CD4-positive, CD25-positive, alpha-beta regulatory T cell (primary cell): ENCODE measurements at regions not wholly inside any gene's neighbourhood (a gene's known extent, or its start where the extent isn't known, plus 50 kb on each side); places are given as distances from the start of the nearest gene placed in this dataset.

ENCODE experiments used
- ATAC-seq, 2 donors: fragments of 150-1000 bp; cut with Tn5 transposase; one replicate each; pipeline ENCODE4 v1.10.0; 2021; ENCODE audit warnings: low read depth in 2 of 2, moderate number of reproducible peaks in 2 of 2, moderate library complexity in 1 of 2
- DNase-seq, 3 donors: peaks; one replicate each; pipeline versions ENCODE4 v3.0.0 to v3.0.0-alpha.2; 2012 to 2022; ENCODE audit warnings: mixed read lengths in 1 of 3
- H3K27ac ChIP-seq: one replicate; pipeline ENCODE4 v1.7.0; 2013; ENCODE audit warnings: mild to moderate bottlenecking, low read length; ENCODE audit not compliant: insufficient read depth, poor library complexity, severe bottlenecking
- H3K27me3 ChIP-seq: one replicate; pipeline ENCODE4 v1.7.0; 2013; ENCODE audit warnings: low read length; ENCODE audit not compliant: control insufficient read depth, insufficient read depth
- H3K36me3 ChIP-seq: one replicate; pipeline ENCODE4 v1.7.0; 2013; ENCODE audit warnings: mild to moderate bottlenecking, low read length, moderate library complexity; ENCODE audit not compliant: control insufficient read depth, insufficient read depth
- H3K4me1 ChIP-seq: 2 replicates; pipeline ENCODE4 v1.7.0; 2013; ENCODE audit warnings: mild to moderate bottlenecking, low read length; ENCODE audit not compliant: insufficient read depth, control insufficient read depth, poor library complexity, severe bottlenecking
- H3K4me3 ChIP-seq: one replicate; pipeline ENCODE4 v1.7.0; 2013; ENCODE audit warnings: low read depth, mild to moderate bottlenecking, low read length, moderate library complexity
- H3K9me3 ChIP-seq, 2 experiments: 1 replicate in 1 of 2; 2 replicates in 1 of 2; pipeline ENCODE4 v1.7.0; 2013; ENCODE audit warnings: low read length in 2 of 2, mild to moderate bottlenecking in 1 of 2, moderate library complexity in 1 of 2; ENCODE audit not compliant: control insufficient read depth in 2 of 2
- H3K27ac Mint-ChIP-seq, 3 donors: one replicate each; pipeline ENCODE4 v1.8.0; 2020 to 2022; ENCODE audit warnings: mild to moderate bottlenecking in 3 of 3, mixed read lengths in 3 of 3, moderate library complexity in 2 of 3
- H3K27me3 Mint-ChIP-seq: one replicate; pipeline ENCODE4 v1.8.0; 2022; ENCODE audit warnings: mild to moderate bottlenecking, mixed read lengths
- H3K36me3 Mint-ChIP-seq: one replicate; pipeline ENCODE4 v1.8.0; 2020; ENCODE audit warnings: mixed read lengths
- H3K4me1 Mint-ChIP-seq, 4 donors: one replicate each; pipeline ENCODE4 v1.8.0; 2020 to 2022; ENCODE audit warnings: mixed read lengths in 4 of 4, mild to moderate bottlenecking in 1 of 4
- H3K4me3 Mint-ChIP-seq, 4 donors: one replicate each; pipeline ENCODE4 v1.8.0; 2020 to 2022; ENCODE audit warnings: mild to moderate bottlenecking in 4 of 4, mixed read lengths in 4 of 4, moderate library complexity in 3 of 4
- H3K9me3 Mint-ChIP-seq, 7 donors: one replicate each; pipeline ENCODE4 v1.8.0; 2020 to 2022; ENCODE audit warnings: mixed read lengths in 7 of 7, mild to moderate bottlenecking in 3 of 7, moderate library complexity in 2 of 7

DNA sequence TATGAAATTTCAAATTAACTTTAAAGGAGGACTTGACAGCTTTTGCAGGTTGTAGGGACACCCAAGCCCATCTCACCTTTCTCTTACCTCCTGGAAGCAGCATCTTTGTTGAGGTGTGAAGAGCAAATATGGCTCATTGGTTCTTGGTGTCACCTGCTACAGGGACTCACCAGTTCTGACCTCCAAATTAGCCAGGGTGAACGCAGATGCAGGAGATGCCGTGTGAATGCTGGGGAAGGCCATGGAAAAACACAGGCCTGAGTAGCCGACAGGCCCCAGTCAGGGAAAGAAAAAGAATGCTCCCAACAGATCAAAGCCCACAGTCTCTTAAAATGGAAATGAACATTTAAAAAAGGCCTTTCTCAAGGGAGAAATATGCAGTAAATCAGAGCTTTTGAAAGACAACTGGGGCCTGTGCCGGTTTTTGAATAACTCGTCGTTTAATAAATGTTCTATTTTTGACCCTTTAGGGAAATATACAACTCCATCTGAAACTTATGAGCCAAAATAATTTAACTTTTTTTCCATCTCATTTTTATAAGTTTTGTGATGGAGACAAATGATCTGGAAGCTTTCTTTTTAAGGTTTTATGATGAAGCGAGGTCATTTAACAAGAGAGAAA is 167.5 kb downstream of the CD83 start:
- DNase-seq (no peak), ATAC-seq (no peak)
- Mint-ChIP-seq H3K4me1 (peaks cover 0 to 7% (median 0%) of the 10 kb centered on the region in 4 donors), H3K36me3 (no peaks in the 10 kb centered on the region), H3K4me3 (no peak overlapping the region), H3K27ac (no peak overlapping the region), H3K9me3 (peaks cover 0 to 10% (median 0%) of the 10 kb centered on the region in 7 donors), H3K27me3 (no peaks in the 10 kb centered on the region)
- H3K36me3 ChIP-seq, result no peaks in the 10 kb centered on the region
- no peaks in the 10 kb centered on the region for H3K4me1 ChIP-seq
- no peak overlapping the region for H3K27ac ChIP-seq
- H3K9me3 ChIP-seq, result peaks cover 0 to 4% of the 10 kb centered on the region in 2 experiments
- H3K27me3 ChIP-seq, result no peaks in the 10 kb centered on the region
- H3K4me3 ChIP-seq, result no peak overlapping the region

DNA sequence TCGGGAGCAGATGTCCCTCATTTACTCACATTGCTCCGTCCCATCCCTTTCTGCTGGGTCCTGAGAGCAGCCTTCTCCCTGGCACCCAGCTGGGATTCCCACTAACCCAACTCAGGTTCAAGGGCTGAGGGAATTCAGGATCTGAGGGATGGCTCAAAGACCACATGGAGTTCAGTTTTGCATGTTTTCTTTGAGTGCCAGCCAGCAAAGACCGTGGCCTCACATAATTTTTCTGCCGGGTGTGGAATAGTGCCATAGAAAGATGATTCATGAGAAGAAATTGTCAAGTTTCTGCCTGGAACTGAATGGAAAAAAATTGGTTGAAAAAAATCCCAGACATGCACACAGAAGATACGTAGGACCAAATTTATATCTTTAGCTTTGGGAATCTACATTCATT is 168.6 kb downstream of the CD83 start:
- ATAC-seq, result no peak
- peaks cover 5% of the 10 kb centered on the region for H3K27me3 Mint-ChIP-seq
- no peak for DNase-seq
- H3K4me3 ChIP-seq, result no peak overlapping the region
- H3K36me3 ChIP-seq, result no peaks in the 10 kb centered on the region
- H3K27ac Mint-ChIP-seq, result no peak overlapping the region
- no peak overlapping the region for H3K27ac ChIP-seq
- H3K9me3 Mint-ChIP-seq, result peaks cover 0 to 4% (median 0%) of the 10 kb centered on the region in 7 donors
- no peaks in the 10 kb centered on the region for H3K27me3 ChIP-seq
- H3K4me1 Mint-ChIP-seq, result peaks cover 0 to 12% (median 0%) of the 10 kb centered on the region in 4 donors
- no peaks in the 10 kb centered on the region for H3K4me1 ChIP-seq
- no peaks in the 10 kb centered on the region for H3K9me3 ChIP-seq
- H3K4me3 Mint-ChIP-seq, result no peak overlapping the region
- H3K36me3 Mint-ChIP-seq, result no peaks in the 10 kb centered on the region

DNA sequence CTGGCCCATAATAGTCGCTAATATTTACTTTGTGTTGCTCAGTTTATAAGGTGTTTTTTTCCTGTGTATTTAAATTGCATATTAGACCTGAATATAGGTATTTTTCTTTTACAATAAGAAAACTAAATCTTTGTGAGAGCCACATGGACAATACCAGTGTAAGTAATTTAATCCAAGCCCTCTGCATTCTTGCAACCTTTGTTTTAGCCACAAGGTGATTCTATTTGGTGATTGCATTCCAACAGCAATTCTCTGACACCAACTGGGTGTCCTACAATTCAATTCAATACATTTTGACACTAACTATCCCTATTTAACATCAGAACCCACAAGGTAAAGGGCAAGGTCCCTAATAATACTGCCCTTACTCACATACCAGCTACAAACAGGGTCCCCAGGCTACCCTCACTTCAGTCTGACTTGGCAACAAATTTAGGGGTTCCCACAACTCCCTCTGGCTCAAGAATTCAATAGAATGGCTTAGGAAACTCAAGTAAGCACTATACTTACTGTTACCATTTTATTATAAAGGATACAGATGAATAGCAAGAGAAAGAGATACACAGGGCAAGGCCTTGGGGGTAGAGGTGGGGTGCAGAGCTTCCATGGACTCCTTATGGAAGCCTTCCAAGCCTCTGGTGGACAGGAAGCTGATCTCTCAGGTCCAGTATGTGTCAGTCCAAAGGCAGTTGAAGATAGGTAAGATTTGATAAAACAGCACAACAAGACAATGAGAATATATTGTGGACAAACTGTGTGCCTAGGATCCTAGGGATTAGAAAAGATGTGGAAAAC is 169.3 kb downstream of the CD83 start:
- H3K27ac ChIP-seq, result no peak overlapping the region
- no peak overlapping the region for H3K4me3 Mint-ChIP-seq
- peaks cover 0 to 4% (median 0%) of the 10 kb centered on the region in 7 donors for H3K9me3 Mint-ChIP-seq
- ATAC-seq, result no peak
- no peaks in the 10 kb centered on the region for H3K36me3 Mint-ChIP-seq
- H3K4me3 ChIP-seq, result no peak overlapping the region
- peaks cover 0 to 7% (median 0%) of the 10 kb centered on the region in 4 donors for H3K4me1 Mint-ChIP-seq
- no peaks in the 10 kb centered on the region for H3K27me3 ChIP-seq
- no peaks in the 10 kb centered on the region for H3K36me3 ChIP-seq
- peaks cover 5% of the 10 kb centered on the region for H3K27me3 Mint-ChIP-seq
- DNase-seq, result no peak
- no peaks in the 10 kb centered on the region for H3K4me1 ChIP-seq
- no peak overlapping the region for H3K27ac Mint-ChIP-seq
- H3K9me3 ChIP-seq, result no peaks in the 10 kb centered on the region

DNA sequence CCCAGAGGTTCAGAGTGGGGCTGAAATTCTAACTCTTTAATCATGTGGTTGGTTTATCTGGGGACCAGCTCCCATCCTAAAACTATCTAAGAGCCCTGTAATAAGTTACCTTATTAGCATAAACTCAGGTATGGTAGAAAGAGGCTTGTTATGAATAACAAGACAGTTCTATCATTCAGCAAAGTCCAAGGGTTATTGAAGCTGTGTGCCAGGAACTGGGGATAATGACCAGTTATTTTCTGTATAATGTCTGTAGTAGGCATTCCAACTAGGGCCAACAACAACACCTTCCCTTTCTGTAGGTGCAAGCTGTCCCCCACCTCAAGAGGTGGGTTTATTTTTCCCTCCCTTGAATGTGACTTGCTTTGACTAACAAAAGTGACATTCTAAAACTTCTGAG is 170.1 kb downstream of the CD83 start:
- no peak overlapping the region for H3K4me3 Mint-ChIP-seq
- DNase-seq, result no peak

DNA sequence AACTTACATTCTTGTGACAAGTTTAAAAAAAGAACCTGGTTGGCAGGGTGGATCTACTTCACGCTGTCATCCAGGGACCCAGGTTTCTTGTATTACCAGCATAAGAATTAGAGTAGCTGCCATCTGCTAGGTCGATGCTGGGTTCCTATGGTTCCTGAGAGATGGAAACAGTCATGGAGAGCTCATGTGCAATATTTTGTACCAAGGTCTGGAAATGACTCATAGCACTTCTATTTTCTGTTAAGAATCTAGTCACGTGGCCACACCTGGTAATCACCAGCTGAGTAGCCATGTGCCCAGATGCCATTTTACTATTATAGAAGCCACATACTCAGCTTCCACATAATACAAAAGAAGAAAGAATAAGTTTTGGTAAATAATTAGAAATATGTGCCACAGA is 171.3 kb downstream of the CD83 start:
- Mint-ChIP-seq H3K27me3 (peaks cover 5% of the 10 kb centered on the region), H3K4me1 (peaks cover 0 to 7% (median 0%) of the 10 kb centered on the region in 4 donors), H3K9me3 (peaks cover 0 to 4% (median 0%) of the 10 kb centered on the region in 7 donors), H3K4me3 (no peak overlapping the region), H3K36me3 (no peaks in the 10 kb centered on the region), H3K27ac (no peak overlapping the region)
- DNase-seq (no peak), ATAC-seq (no peak)
- Histone ChIP-seq H3K4me3 (no peak overlapping the region), H3K27me3 (no peaks in the 10 kb centered on the region), H3K27ac (no peak overlapping the region), H3K36me3 (no peaks in the 10 kb centered on the region), H3K9me3 (no peaks in the 10 kb centered on the region), H3K4me1 (no peaks in the 10 kb centered on the region)

More for the DNA sequence above, 170.1 kb downstream of the CD83 start:
- ATAC-seq, result no peak
- Histone ChIP-seq H3K27ac (no peak overlapping the region), H3K36me3 (no peaks in the 10 kb centered on the region), H3K4me1 (no peaks in the 10 kb centered on the region), H3K4me3 (no peak overlapping the region), H3K9me3 (no peaks in the 10 kb centered on the region), H3K27me3 (no peaks in the 10 kb centered on the region)
- peaks cover 5% of the 10 kb centered on the region for H3K27me3 Mint-ChIP-seq
- H3K27ac Mint-ChIP-seq, result no peak overlapping the region
- no peaks in the 10 kb centered on the region for H3K36me3 Mint-ChIP-seq
- peaks cover 0 to 7% (median 0%) of the 10 kb centered on the region in 4 donors for H3K4me1 Mint-ChIP-seq
- peaks cover 0 to 4% (median 0%) of the 10 kb centered on the region in 7 donors for H3K9me3 Mint-ChIP-seq

DNA sequence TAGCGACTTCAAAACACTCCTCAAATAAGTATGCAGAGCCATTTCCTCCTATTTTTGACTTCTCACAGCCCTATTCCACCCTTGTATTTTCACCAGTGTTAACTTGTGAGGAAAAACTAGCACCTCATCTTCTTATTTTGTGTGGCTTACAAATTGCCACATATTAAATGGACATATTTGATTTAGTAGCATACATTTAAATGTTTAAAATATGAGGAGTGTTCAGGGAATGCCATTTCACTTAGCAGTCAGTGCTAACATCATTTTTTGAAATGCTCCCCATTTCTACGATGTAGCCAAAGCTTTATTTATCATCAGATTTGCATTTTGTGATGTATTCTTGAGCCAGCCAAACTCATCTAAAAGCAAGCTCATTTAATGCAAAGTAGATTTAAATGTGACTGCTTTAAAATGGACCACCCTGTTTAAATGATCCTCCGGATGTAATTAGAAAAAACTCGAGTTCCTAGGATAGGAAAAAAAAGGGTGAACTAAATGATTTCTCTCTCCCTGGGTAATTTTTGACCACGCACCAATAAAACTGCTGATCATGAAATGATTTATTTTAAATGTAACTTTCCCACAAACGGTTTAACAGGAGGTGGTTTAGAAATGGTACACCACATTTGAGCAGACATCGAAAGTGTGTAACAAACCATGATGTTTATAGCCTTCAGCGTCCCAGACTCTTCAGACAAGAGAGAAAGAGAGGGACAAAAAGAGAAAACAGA is 172.6 kb downstream of the CD83 start:
- H3K4me3 Mint-ChIP-seq, result no peak overlapping the region
- Histone ChIP-seq H3K27ac (no peak overlapping the region), H3K4me3 (no peak overlapping the region), H3K4me1 (no peaks in the 10 kb centered on the region), H3K27me3 (no peaks in the 10 kb centered on the region), H3K9me3 (no peaks in the 10 kb centered on the region), H3K36me3 (no peaks in the 10 kb centered on the region)
- H3K4me1 Mint-ChIP-seq, result peaks cover 0 to 7% (median 0%) of the 10 kb centered on the region in 4 donors
- peak overlapping the region in 1 of 3 donors; percentile 63 for H3K27ac Mint-ChIP-seq
- no peaks in the 10 kb centered on the region for H3K36me3 Mint-ChIP-seq
- peaks cover 5% of the 10 kb centered on the region for H3K27me3 Mint-ChIP-seq
- no peak for ATAC-seq
- DNase-seq, result no peak
- peaks cover 0 to 4% (median 0%) of the 10 kb centered on the region in 7 donors for H3K9me3 Mint-ChIP-seq

DNA sequence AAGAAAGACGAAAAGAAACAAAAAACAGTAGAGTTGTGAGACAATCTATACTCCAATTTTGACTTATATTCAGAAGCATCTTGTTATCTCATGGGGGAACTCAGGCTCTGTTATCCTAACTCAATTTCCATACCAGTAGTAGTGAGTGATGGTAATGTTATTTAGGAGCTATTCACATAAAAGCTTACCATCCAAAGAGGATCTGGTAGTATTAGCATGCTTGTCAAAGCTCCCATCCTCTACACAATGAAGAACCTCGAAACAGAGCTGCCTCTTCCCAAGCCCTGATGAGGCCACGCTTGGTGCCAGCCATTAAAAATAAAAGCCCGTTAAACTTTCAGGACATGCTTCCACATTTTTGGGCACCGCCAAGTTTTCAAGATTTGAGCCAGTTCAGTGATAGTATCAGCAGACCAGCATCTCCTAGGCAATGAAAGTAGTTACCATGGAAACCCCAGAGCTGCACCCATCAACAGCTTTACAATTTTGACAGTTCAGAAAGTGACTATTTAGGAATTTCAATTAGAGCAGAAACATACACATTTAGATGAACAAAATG is 173.3 kb downstream of the CD83 start:
- Histone ChIP-seq H3K27me3 (no peaks in the 10 kb centered on the region), H3K9me3 (no peaks in the 10 kb centered on the region), H3K27ac (no peak overlapping the region), H3K4me3 (no peak overlapping the region), H3K4me1 (no peaks in the 10 kb centered on the region), H3K36me3 (no peaks in the 10 kb centered on the region)
- Mint-ChIP-seq H3K36me3 (no peaks in the 10 kb centered on the region), H3K27me3 (peaks cover 5% of the 10 kb centered on the region), H3K9me3 (peaks cover 0 to 4% (median 0%) of the 10 kb centered on the region in 7 donors), H3K4me3 (no peak overlapping the region), H3K4me1 (peaks cover 0 to 7% (median 0%) of the 10 kb centered on the region in 4 donors), H3K27ac (peak overlapping the region in 1 of 3 donors; percentile 63)
- no peak for DNase-seq
- no peak for ATAC-seq
